GM21825 (cell line): ENCODE measurements at regions not wholly inside any gene's neighbourhood (a gene's known extent, or its start where the extent isn't known, plus 50 kb on each side); places are given as distances from the start of the nearest gene placed in this dataset.
"Not testable (repeated sequence)": the region's sequence is repeated elsewhere in the genome, so short reads cannot be mapped to it uniquely, and the experiment has no call there.

Source experiments
- ATAC-seq: cut with Tn5 transposase; IDR thresholded peaks from one replicate; pipeline ENCODE4 v1.9.1; 2021; ENCODE audit warnings: mild to moderate bottlenecking, moderate library complexity; ENCODE audit not compliant: unreplicated experiment

DNA sequence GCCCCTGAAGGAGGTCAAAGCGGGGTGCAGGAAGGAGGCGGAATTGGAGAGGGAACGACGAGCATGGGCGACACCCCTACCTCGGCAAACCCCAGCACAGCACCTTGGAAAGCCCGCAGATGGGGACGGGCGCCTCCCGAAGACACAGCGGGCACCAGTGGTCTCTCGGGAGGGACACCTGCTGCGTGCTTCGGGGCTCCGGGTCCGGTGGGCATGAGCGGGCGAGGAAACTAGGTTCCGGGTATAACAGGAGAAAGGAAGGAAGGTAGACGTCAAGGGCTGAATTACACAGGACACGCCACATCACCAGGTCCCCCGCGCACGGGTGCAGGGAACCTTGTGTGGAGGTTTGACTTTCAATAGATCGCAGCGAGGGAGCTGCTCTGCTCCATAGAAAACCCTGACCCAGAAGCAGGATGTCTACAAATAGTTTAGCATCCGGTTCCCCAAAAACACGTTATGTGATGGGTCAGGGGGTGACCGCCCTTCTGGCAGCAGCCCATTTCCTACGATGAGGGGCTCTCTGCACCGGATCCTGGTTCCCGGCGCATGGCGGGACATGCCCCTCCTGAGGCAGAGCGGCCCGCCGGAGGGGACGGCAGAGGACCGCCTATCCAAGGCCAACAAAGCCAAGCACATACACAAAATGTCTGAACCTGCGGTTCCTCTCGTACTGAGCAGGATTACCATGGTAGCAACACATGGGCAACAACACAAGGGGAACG is 196.9 kb downstream of the ALG10 start:
- no peak for ATAC-seq

DNA sequence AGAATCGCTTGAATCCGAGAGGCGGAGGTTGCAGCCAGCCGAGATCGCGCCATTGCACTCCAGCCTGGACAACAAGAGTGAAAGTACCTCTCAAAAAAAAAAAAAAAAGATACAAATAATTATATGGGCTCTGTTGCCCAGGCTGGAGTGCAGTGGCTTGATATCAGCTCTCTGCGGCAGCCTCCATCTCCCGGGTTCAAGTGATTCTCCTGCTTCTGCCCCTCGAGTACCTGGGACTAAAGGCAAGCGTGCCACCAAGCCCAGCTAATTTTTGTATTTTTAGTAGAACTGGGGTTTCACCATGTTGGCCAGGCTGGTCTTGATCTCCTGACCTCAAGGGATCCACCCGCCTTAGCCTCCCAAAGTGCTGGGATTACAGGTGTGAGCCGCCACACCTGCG is 197.8 kb downstream of the ALG10 start:
- ATAC-seq: not testable (repeated sequence)

DNA sequence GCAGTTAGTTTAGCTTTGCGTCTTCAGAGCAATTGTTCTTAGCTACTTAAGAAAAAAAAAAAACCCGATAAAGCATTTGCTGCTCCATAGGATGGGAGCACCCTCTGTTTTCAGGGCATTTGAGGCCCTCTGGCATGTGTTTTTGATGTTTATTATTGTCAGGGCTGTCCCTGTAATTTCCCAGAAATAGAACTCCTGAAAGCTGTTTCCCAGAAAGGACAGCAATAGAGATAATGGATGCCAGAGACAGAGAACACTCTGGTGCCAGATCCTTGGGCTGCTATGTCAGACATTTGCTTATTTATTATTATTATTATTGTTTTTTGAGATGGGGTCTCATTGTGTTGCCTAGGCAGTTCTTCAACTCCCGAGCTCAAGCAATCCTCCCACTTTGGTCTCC is 201.3 kb downstream of the ALG10 start:
- ATAC-seq: no peak

DNA sequence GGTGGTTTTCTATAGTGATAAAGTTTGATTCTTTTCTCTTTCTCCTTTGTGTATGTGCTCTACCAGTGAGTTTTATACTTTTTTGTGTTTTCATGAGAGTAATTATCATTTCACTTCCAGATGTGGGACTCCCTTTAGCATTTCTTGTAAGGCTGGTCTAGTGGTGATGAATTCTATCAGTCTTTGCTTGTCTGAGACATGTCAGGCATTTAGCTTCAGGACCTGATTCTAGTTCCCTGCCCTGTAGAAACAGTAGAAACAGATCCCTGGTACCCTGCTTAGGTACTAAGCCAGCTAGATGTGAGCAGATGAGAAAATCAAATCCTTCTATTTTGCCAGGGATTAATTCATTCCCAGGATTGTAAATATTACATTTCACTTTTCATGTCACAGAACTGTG is 203.7 kb downstream of the ALG10 start:
- ATAC-seq: not testable (repeated sequence)

DNA sequence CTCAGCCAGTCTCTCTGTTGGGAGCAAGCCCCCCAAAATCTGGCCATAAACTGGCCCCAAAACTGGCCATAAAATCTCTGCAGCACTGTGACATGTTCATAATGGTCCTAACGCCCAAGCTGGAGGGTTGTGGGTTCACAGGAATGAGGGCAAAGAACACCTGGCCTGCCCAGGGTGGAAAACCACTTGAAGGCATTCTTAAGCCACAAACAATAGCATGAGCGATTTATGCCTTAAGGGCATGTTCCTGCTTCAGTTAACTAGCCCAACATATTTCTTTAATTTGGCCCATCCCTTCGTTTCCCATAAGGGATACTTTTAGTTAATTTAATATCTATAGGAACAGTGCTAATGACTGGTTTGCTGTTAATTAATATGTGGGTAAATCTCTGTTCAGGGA is 205.8 kb downstream of the ALG10 start:
- ATAC-seq: not testable (repeated sequence)

DNA sequence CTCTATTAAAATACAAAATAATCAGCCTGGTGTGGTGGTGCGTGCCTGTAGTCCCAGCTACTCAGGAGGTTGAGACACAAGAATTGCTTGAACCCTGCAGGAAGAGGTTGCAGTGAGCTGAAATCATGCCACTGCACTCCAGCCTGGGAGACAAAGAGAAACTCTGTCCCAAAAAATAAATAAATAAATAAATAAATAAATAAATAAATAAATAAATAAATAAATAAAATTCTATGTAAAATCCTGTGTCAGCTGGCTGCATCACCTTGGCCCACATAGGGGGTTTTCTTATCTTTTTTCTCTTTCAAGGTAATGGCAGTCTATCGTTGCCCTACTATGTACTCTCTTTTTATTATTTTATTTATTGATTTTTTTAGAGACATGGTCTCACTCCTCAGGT is 206.7 kb downstream of the ALG10 start:
- not testable (repeated sequence) for ATAC-seq

DNA sequence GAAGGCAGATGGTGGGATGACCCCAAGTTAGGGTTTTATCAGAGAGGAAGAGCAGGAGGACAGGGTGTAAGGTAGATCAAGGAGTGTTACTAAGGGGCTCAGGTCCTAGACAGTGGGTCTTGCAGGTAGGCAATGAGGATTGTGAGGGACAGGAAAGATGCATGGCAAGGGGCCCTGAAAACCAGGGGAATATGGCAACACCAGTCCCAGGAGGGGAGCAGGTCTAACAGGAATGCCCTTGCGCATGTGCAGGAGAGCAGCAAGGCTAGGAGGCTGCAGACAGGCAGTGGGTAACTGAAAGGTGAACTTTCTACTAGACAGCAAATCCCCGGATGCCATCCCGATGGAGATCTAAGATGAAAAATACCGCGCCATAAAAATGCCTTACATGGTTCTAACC is 211.3 kb downstream of the ALG10 start:
- no peak for ATAC-seq

DNA sequence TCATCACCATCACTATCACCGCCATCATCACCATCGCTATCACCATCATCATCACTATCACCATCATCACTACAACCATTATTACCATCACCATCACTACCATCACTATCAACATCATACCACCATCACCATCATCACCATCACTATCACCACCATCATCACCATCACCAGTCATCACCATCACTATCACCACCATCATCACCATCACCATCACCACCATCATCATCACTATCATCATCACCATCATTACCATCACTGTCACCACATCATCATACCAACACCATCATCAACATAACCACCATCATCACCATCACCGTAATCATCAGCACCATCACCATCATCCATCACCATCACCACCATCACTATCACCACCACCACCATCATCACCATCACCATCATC is 213.8 kb downstream of the ALG10 start:
- no peak for ATAC-seq

DNA sequence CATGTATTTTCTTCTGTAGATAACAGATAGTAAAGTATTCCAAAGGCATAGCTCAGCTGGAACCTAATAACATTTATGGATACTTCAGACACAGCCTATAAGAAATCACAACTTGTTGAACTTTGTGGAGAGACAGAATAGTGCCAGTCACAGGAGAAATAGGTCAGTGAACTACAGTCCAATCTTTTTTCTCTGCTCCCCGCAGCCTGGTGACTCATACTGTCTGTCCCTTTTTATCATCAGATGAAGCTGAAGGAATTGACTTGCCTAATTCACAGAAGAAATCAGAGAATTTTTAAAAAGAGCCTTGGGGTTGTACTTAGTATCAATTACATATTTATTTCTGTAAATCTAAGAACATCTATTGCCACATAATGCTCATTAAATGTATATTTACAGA is 222.3 kb downstream of the ALG10 start:
- ATAC-seq: no peak

DNA sequence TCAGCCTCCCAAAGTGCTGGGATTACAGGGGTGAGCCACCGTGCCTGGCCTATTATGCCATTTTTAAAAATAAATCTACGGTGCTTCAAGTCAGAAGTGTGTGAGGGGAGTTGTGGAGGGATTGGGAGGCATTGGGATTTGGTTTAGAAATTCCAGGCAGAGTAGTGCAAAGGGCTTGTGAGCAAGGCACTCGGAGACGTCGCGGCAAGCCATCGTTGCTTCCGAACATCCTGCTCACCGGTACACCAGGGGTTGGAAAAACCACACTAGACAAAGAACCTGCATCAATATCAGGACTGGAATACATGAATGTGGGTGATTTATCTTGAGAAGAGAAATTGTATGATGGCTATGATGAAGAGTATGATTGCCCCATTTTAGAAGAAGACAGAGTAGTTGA is 227.0 kb downstream of the ALG10 start:
- no peak for ATAC-seq

DNA sequence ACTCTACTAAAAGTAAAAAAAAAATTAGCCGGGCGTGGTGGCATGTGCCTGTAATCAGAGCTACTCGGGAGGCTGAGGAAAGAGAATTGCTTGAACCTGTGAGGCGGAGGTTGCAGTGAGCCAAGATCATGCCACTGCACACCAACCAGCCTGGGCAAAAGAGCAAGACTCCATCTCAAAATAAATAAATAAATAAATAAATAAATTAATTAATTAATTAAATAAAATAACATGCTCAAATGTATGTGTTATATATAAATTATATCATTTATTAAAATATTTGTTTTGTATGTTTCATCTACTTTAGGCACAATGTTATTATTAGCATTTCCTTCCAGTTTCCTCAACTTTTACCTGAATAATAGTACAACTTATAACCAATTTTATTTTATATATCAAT is 229.6 kb downstream of the ALG10 start:
- ATAC-seq: not testable (repeated sequence)

DNA sequence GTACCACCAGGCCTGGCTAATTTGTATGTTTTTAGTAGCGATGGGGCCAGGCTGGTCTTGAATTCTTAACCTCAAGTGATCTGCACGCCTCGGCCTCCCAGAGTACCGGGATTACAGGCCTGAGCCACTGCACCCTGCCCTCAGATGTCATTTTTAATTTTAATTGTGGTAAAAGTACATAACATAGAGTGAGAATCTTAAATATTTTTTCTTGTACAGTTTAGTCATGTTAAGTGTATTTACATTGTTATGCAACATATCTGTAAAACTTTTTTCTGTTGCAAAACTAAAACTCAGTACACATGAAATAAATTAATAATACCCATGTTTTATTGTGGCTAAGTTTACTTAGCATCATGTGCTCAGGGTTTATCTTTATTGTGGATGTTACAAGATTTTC is 231.4 kb downstream of the ALG10 start:
- no peak for ATAC-seq

DNA sequence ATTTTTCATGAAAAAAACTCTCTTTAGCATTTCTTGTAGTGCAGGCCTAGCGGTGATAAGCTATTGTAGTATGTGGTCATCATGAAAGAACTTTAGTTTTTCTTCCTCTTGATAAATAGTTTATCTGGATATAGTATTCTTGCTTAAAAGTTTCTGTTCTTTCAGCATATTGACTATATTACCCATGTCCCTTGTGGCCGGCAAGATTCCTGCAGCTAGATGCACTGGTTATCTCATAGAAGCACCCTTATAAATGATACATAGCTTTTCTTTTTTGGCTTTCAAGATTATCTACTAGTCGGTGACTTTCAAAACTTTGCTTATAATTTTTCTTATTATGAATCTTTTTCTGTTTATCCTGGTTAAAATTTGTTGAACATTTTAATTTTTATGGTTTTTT is 234.8 kb downstream of the ALG10 start:
- no peak for ATAC-seq

DNA sequence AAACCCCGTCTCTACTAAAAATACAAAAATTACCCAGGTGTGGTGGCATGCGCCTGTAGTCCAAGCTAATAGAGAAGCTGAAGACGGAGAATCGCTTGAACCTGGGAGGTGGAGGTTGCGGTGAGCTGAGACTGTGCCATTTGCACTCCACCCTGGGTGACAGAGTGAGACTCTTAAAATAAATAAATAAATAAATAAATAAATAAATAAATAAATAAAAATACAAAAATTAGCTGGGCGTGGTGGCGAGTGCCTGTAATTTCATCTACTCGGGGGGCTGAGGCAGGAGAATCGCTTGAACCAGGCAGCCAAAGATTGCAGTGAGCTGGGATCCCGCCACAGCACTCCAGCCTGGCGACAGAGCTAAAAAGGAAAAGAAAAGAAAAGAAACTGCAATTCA is 239.8 kb downstream of the ALG10 start:
- not testable (repeated sequence) for ATAC-seq

DNA sequence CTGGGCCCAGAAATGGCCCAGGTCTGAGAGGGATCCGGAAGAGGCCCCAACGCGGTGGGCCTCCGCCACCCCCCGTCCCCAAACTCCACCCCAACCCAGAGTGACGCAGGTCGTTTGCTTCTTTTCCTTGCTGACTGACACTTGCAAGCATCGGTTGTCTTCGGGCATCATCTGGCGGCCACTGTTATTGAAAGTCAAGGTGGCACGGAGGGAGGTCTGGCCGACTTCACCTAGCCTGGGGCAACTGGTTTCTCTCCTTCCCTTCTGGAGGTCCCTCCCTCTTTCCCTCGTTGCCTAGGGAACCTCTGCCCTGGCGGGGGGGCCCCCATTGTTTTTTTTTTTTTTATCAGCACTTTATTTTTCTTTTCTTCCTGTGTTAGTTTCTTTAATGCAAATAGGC is 241.8 kb downstream of the ALG10 start:
- ATAC-seq: no peak

DNA sequence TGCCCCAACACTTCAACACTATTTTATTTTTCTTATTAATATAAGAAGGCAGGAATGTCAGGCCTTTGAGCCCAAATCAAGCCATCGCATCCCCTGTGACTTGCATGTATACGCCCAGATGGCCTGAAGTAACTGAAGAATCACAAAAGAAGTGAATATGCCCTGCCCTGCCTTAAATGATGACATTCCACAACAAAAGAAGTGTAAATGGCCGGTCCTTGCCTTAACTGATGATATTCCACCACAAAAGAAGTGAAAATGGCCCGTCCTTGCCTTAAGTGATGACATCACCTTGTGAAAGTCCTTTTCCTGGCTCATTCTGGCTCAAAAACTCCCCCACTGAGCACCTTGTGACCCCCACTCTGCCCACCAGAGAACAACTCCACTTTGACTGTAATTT is 251.4 kb downstream of the ALG10 start:
- not testable (repeated sequence) for ATAC-seq

DNA sequence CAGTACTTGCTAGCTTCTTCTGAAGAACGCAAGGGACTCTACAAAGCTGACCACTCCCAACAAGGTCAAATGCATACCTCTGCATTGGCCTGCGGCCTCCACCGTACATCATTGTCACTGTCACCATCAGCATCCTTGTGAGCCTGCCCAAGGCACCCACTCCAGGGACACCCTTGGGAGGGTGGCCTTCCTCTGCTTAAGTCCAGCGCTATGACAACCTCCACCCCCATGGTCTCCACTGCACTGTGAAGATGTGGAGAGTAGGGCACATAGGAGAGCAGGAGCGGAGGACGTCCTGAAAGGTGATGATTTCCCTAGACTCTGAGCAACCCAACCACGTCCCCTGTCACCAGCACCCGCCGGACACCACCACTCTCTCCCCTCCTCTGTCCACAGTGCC is 252.8 kb downstream of the ALG10 start:
- no peak for ATAC-seq

DNA sequence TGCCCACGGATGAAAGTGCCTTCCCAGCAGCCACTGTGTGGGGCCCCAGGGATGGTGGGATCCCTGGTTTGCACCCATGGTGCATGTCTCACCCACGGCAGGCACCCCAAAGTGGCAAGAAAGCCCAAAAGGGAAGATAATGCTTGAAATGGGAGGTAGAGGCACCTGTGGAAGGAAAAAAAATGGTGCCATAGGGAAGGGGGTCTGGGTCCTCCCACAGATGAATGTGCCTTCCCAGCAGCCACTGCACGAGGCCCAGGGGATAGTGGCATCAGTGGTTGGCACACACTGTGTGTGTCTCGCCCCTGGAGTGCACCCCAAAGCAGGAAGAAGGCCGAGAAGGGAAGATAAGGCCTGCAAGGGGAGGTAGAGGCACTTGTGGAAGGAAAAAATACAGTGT is 264.2 kb downstream of the ALG10 start:
- ATAC-seq: no peak

DNA sequence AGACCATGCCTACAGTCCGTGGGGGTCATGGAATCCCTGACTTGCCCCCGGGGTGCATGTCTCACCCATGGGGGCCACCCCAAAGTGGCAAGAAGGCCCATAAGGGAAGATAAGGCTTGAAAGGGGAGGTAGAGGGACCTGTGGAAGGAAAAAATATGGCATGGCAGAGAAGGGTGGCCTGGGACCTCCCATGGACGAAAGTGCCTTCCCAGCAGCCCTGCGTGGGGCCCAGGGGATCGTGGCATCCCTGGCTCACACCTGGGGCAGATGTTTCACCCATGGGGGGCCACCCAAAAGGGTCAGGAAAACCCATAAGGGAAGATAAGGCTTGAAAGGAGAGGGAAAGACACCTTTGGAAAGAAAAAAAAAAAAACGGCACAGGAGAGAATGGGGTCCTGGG is 264.6 kb downstream of the ALG10 start:
- no peak for ATAC-seq

DNA sequence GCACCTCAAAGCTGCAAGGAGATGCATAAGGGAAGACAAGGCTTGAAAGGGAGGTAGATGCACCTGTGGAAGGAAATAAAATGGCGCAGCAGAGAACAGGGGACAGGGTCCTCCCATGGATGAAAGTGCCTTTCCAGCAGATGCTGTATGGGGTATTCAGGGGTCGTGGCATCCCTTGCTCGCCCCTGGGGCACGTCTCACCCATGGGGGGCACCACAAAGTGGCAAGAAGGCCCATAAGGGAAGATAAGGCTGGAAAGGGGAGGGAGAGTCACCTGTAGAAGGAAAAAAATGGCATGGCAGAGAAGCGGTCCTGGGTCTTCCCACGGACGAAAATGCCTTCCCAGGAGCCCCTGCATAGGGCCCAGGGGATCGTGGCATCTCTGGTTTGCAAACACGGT is 265.1 kb downstream of the ALG10 start:
- ATAC-seq: no peak

DNA sequence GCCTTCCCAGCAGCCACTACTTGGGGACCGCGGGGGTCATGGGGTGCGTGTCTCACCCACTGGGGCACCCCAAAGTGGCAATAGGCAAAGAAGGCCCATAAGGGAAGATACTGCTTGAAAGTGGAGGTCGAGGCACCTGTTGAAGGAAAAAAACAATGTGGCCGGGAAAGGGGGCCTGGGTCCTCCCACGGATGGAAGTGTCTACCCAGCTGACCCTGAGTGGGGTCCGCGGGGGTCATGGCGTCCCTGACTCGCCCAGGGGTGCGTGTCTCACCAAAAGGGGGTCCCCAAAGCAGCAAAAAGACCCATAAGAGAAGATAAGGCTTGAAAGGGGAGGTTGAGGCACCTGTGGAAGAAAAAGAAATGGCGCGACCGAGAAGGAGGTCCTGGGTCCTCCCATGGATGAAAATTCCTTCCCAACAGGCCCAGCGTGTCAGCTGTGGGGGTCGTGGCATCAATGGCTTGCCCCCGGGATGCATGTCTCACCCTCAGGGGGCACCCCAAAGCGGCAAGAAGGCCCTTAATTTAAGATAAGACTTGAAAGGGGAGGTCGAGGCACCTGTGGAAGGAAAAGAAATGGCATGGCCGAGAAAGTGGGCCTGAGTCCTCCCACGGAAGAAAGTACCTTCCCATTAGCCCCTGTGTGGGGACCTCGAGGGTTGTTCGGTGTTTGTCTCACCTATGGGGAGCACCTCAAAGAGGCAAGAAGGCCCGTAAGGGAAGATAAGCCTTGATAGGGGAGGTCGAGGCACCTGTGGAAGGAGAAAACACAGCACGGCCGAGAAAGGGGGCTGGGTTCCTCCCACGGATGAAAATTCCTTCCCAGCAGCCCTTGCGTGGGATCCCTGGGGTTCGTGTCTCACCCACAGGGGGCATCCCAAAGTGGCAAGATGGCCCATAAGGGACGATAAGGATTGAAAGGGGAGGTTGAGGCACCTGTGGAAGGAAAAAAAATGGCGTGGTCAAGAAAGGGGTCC is 266.0 kb downstream of the ALG10 start:
- ATAC-seq: no peak

DNA sequence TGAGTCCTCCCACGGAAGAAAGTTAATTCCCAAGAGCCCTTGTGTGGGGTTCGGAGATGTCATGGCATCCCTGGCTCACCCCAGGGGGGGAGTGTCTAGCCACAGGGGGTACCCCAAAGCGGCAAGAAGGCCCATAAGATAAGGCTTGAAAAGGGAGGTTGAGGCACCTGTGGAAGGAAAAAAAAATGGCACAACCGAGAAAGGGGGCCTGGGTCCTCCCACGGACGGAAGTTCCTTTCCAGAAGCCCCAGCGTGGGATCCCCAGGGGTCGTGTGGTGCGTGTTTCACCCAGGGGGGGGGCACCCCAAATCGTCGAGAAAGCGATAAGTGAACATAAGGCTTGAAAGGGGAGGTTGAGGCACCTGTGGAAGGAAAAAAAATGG is 266.7 kb downstream of the ALG10 start:
- no peak for ATAC-seq
